ENCODE measurements at regions not wholly inside any gene's neighbourhood (a gene's known extent, or its start where the extent isn't known, plus 50 kb on each side); places are given as distances from the start of the nearest gene placed in this dataset.

GRCh38 chr12:124159655-124160054 lies 135.2 kb upstream of the RFLNA start:
- no peak for TF ChIP-seq CTCF (IDR thresholded peaks at IDR 0.05; ENCODE audit: low read depth, low read length)
- TF ChIP-seq POLR2A (IDR thresholded peaks at IDR 0.05; ENCODE audit: extremely low read depth, insufficient read length), result no peak
- no peak for TF ChIP-seq MAX (IDR thresholded peaks at IDR 0.05; ENCODE audit: low read depth, low read length)
